AG10803 (cell line): ENCODE measurements at regions not wholly inside any gene's neighbourhood (a gene's known extent, or its start where the extent isn't known, plus 50 kb on each side); places are given as distances from the start of the nearest gene placed in this dataset.

Experiments used
- DNase-seq: peaks from one replicate; pipeline ENCODE4 v3.0.0; 2010; ENCODE audit warnings: low read depth
- H3K4me3 ChIP-seq: 2 replicates; pipeline ENCODE4 v1.5.1; 2011; ENCODE audit warnings: mild to moderate bottlenecking, low read length, control low read depth
- TF ChIP-seq, protein P1 (sequence below): conservative IDR thresholded peaks from 2 replicates; pipeline ENCODE4 v1.5.1; 2011; ENCODE audit warnings: mild to moderate bottlenecking, low read length, control low read depth, inconsistent platforms

DNA sequence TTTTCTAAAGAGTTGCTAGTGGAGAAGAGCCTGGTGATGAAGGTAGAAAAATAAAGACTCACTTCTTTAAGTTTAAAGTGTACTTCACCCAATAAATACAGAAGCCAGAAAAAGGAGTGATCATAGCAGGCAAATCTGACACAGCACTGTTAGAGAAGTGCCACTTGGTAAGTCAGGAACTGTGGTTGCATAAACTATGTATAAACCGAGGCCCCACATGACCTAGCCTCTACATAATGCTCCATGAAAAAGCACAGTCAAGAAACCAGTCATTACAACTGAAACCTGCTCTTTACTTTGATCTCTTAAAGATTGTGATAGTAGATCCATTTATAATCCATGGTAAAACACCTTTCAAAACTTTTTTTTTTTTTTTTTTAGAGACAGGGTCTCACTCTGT, 172.1 kb upstream of the PHYHIPL start:
- no peak for DNase-seq
- H3K4me3 ChIP-seq: no peak overlapping the region
- TF ChIP-seq, protein P1, sequence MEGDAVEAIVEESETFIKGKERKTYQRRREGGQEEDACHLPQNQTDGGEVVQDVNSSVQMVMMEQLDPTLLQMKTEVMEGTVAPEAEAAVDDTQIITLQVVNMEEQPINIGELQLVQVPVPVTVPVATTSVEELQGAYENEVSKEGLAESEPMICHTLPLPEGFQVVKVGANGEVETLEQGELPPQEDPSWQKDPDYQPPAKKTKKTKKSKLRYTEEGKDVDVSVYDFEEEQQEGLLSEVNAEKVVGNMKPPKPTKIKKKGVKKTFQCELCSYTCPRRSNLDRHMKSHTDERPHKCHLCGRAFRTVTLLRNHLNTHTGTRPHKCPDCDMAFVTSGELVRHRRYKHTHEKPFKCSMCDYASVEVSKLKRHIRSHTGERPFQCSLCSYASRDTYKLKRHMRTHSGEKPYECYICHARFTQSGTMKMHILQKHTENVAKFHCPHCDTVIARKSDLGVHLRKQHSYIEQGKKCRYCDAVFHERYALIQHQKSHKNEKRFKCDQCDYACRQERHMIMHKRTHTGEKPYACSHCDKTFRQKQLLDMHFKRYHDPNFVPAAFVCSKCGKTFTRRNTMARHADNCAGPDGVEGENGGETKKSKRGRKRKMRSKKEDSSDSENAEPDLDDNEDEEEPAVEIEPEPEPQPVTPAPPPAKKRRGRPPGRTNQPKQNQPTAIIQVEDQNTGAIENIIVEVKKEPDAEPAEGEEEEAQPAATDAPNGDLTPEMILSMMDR: no peak

DNA sequence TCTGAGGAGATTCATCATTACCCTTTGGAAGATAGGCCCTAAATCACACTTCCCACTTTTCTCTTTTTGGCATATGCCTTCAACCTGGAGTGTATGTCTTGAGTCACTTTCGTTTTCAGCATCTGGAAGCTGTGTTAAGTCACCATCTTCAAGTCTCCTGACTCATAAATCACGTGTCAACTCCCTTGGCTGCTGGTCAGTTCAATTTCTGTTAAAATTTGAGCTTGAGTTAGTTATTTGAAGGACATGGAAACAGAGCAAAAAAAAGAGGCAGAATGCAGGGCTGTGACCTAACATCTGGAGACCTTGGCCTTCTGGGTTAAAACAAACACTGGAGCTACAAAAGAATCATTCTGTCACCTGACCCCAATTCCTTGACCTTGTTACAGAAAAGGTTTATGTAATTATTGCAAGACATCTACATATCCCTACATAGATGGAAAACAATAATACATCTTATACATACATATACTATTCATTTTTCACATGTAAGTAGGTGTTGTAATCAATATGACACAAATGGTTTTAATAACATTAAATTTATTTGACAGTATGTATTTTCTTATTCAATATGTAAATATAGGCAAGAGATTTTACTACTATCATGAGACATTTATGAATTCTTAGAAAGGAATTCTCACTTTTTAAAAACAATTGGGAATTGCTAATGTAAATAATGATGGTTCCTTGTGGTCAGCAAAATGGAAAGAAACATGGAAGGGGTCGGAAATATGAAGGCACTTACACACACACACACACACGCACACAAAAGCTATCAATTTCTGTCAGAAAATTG, 169.7 kb upstream of the PHYHIPL start:
- peak; percentile 68 for DNase-seq
- H3K4me3 ChIP-seq: no peak overlapping the region
- TF ChIP-seq, protein P1: no peak

- DNase-seq: no peak
- TF ChIP-seq, protein P1: no peak
These were observed 169.0 kb upstream of the PHYHIPL start for GRCh38 chr10:59007307-59008025.

GRCh38 chr10:59008452-59008851, 168.0 kb upstream of the PHYHIPL start:
- no peak overlapping the region for H3K4me3 ChIP-seq
- TF ChIP-seq, protein P1: no peak
- DNase-seq: no peak

More at GRCh38 chr10:59007307-59008025, 169.0 kb upstream of the PHYHIPL start:
- no peak overlapping the region for H3K4me3 ChIP-seq

DNA sequence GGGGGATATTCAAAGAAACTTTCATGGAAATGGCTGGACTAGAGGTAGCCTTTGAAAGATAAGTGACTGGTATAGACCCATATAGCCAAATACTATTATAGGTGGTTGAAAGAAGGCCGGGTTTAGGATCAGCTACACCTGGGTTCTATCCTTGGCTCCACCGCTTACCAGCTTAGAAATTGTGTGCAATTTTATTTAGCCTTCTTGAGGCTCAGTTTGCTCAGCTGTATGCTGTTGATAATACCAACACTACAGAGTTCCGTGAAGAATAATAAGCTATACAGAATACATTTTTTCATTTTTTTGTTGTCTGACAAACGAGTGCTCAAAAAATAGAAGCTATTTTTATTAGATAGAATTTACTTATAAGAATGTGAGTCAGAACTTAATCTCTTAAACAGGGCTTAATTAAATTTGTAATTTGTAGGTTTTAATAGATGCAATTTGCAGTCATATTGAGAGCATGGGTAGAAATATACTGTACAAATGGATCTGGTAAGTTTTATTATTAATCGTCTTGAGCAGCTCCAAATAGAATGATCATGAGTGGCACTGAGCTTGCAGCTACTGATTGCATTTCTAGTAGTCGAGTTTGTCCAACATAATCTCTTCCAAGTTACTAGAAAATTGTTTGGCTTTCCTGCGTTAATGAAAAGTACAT, 164.3 kb upstream of the PHYHIPL start:
- TF ChIP-seq, protein P1: no peak
- no peak overlapping the region for H3K4me3 ChIP-seq
- no peak for DNase-seq

- TF ChIP-seq, protein P1: no peak
- no peak for DNase-seq
- H3K4me3 ChIP-seq: no peak overlapping the region
These were observed 163.6 kb upstream of the PHYHIPL start for GRCh38 chr10:59012839-59013238.
